ENCODE measurements at regions not wholly inside any gene's neighbourhood (a gene's known extent, or its start where the extent isn't known, plus 50 kb on each side); places are given as distances from the start of the nearest gene placed in this dataset.
"Not testable (repeated sequence)": the region's sequence is repeated elsewhere in the genome, so short reads cannot be mapped to it uniquely, and the experiment has no call there.

DNA sequence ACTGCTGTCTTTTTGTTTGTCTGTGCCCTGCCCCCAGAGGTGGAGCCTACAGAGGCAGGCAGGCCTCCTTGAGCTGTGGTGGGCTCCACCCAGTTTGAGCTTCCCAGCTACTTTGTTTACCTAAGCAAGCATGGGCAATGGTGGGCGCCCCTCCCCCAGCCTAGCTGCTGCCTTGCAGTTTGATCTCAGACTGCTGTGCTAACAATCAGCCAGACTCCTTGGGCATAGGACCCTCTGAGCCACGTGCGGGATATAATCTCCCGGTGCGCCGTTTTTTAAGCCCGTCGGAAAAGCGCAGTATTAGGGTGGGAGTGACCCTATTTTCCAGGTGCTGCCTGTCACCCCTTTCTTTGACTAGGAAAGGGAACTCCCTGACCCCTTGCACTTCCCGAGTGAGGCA lies 81.1 kb upstream of the ANKRD30A start:
- not testable (repeated sequence) for TF ChIP-seq POLR2A (IDR thresholded peaks at IDR 0.05)
- TF ChIP-seq, protein P1, sequence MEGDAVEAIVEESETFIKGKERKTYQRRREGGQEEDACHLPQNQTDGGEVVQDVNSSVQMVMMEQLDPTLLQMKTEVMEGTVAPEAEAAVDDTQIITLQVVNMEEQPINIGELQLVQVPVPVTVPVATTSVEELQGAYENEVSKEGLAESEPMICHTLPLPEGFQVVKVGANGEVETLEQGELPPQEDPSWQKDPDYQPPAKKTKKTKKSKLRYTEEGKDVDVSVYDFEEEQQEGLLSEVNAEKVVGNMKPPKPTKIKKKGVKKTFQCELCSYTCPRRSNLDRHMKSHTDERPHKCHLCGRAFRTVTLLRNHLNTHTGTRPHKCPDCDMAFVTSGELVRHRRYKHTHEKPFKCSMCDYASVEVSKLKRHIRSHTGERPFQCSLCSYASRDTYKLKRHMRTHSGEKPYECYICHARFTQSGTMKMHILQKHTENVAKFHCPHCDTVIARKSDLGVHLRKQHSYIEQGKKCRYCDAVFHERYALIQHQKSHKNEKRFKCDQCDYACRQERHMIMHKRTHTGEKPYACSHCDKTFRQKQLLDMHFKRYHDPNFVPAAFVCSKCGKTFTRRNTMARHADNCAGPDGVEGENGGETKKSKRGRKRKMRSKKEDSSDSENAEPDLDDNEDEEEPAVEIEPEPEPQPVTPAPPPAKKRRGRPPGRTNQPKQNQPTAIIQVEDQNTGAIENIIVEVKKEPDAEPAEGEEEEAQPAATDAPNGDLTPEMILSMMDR (IDR thresholded peaks at IDR 0.05): not testable (repeated sequence)
